Glutamatergic neuron (in vitro differentiated cells): ENCODE measurements at regions not wholly inside any gene's neighbourhood (a gene's known extent, or its start where the extent isn't known, plus 50 kb on each side); places are given as distances from the start of the nearest gene placed in this dataset.

ENCODE experiments used
- DNase-seq: peaks from one replicate; pipeline ENCODE4 v3.0.0; 2022
- H3K27ac Mint-ChIP-seq: one replicate; pipeline ENCODE4 v1.8.0; 2020; ENCODE audit warnings: mild to moderate bottlenecking, mixed read lengths, inconsistent platforms; ENCODE audit not compliant: unreplicated experiment
- H3K27me3 Mint-ChIP-seq: one replicate; pipeline ENCODE4 v1.8.0; 2020; ENCODE audit warnings: mild to moderate bottlenecking, moderate library complexity, mixed read lengths, inconsistent platforms; ENCODE audit not compliant: unreplicated experiment
- H3K36me3 Mint-ChIP-seq: one replicate; pipeline ENCODE4 v1.8.0; 2020; ENCODE audit warnings: mild to moderate bottlenecking, mixed read lengths, inconsistent platforms; ENCODE audit not compliant: unreplicated experiment
- H3K4me1 Mint-ChIP-seq: one replicate; pipeline ENCODE4 v1.8.0; 2020; ENCODE audit warnings: mild to moderate bottlenecking, low read depth, mixed read lengths, inconsistent platforms; ENCODE audit not compliant: unreplicated experiment
- H3K4me3 Mint-ChIP-seq: one replicate; pipeline ENCODE4 v1.8.0; 2020; ENCODE audit warnings: mild to moderate bottlenecking, mixed read lengths, inconsistent platforms; ENCODE audit not compliant: unreplicated experiment
- H3K9me3 Mint-ChIP-seq: one replicate; pipeline ENCODE4 v1.8.0; 2020; ENCODE audit warnings: mild to moderate bottlenecking, moderate library complexity, mixed read lengths, inconsistent platforms; ENCODE audit not compliant: unreplicated experiment
- CTCF ChIP-seq: fragments of 200-600 bp; sonication (generic); IDR thresholded peaks from one replicate; pipeline ENCODE4 v1.5.0; 2021; ENCODE audit not compliant: partially characterized antibody, unreplicated experiment

- Mint-ChIP-seq H3K27me3 (peaks cover 5% of the 10 kb centered on the region), H3K36me3 (no peaks in the 10 kb centered on the region), H3K27ac (no peak overlapping the region), H3K9me3 (peaks cover 4% of the 10 kb centered on the region), H3K4me1 (no peaks in the 10 kb centered on the region), H3K4me3 (no peak overlapping the region)
- no peak for DNase-seq
- TF ChIP-seq CTCF: no peak
These were observed 106.7 kb upstream of the VWC2 start for GRCh38 chr7:49666764-49667163.

- H3K4me3 Mint-ChIP-seq: no peak overlapping the region
- DNase-seq: no peak
- H3K4me1 Mint-ChIP-seq: no peaks in the 10 kb centered on the region
- no peak for TF ChIP-seq CTCF
- H3K27me3 Mint-ChIP-seq: peaks cover 5% of the 10 kb centered on the region
- H3K27ac Mint-ChIP-seq: no peak overlapping the region
- peaks cover 4% of the 10 kb centered on the region for H3K9me3 Mint-ChIP-seq
- H3K36me3 Mint-ChIP-seq: no peaks in the 10 kb centered on the region
These were observed 104.2 kb upstream of the VWC2 start for GRCh38 chr7:49669285-49669684.

GRCh38 chr7:49669692-49670260 is 103.7 kb upstream of the VWC2 start:
- no peak for TF ChIP-seq CTCF
- H3K36me3 Mint-ChIP-seq: no peaks in the 10 kb centered on the region
- DNase-seq: no peak
- no peaks in the 10 kb centered on the region for H3K4me1 Mint-ChIP-seq
- H3K27me3 Mint-ChIP-seq: peaks cover 5% of the 10 kb centered on the region
- no peak overlapping the region for H3K4me3 Mint-ChIP-seq
- H3K9me3 Mint-ChIP-seq: peaks cover 4% of the 10 kb centered on the region
- no peak overlapping the region for H3K27ac Mint-ChIP-seq

GRCh38 chr7:49670991-49671390 is 102.4 kb upstream of the VWC2 start:
- DNase-seq: no peak
- H3K36me3 Mint-ChIP-seq: no peaks in the 10 kb centered on the region
- no peak for TF ChIP-seq CTCF
- no peak overlapping the region for H3K27ac Mint-ChIP-seq
- peaks cover 5% of the 10 kb centered on the region for H3K27me3 Mint-ChIP-seq
- H3K9me3 Mint-ChIP-seq: peaks cover 2% of the 10 kb centered on the region
- no peaks in the 10 kb centered on the region for H3K4me1 Mint-ChIP-seq
- no peak overlapping the region for H3K4me3 Mint-ChIP-seq

- Mint-ChIP-seq H3K9me3 (peaks cover 2% of the 10 kb centered on the region), H3K27me3 (no peaks in the 10 kb centered on the region), H3K4me3 (no peak overlapping the region), H3K36me3 (no peaks in the 10 kb centered on the region), H3K27ac (no peak overlapping the region), H3K4me1 (no peaks in the 10 kb centered on the region)
- no peak for DNase-seq
- TF ChIP-seq CTCF: no peak
These were observed 80.9 kb upstream of the VWC2 start for GRCh38 chr7:49692516-49692915.
